Middle frontal gyrus (tissue), 1 donor: ENCODE measurements at regions not wholly inside any gene's neighbourhood (a gene's known extent, or its start where the extent isn't known, plus 50 kb on each side); places are given as distances from the start of the nearest gene placed in this dataset.
"Not testable (repeated sequence)": the region's sequence is repeated elsewhere in the genome, so short reads cannot be mapped to it uniquely, and the experiment has no call there.

Experiments used
- DNase-seq: peaks from one replicate; pipeline ENCODE4 v3.0.0-alpha.2; 2015; ENCODE audit warnings: low spot score; ENCODE audit errors: extremely low spot score

GRCh38 chr6:139981066-139981624, 606.7 kb upstream of the CITED2 start:
- no peak for DNase-seq

- DNase-seq: not testable (repeated sequence)
Observed at GRCh38 chr6:139980631-139981030, 606.2 kb upstream of the CITED2 start.

GRCh38 chr6:139979021-139979725, 604.7 kb upstream of the CITED2 start:
- no peak for DNase-seq

- no peak for DNase-seq
Observed at GRCh38 chr6:139977887-139978332, 603.5 kb upstream of the CITED2 start.

GRCh38 chr6:139973669-139974344, 599.4 kb upstream of the CITED2 start:
- DNase-seq: no peak

- no peak for DNase-seq
Observed at GRCh38 chr6:139972116-139972515, 597.7 kb upstream of the CITED2 start.

- DNase-seq: no peak
Observed at GRCh38 chr6:139970591-139970991, 596.1 kb upstream of the CITED2 start.

- DNase-seq: no peak
Observed at GRCh38 chr6:139967497-139967896, 593.0 kb upstream of the CITED2 start.

GRCh38 chr6:139965393-139965792, 590.9 kb upstream of the CITED2 start:
- DNase-seq: no peak

GRCh38 chr6:139964737-139965136, 590.3 kb upstream of the CITED2 start:
- no peak for DNase-seq

GRCh38 chr6:139962654-139963347, 588.4 kb upstream of the CITED2 start:
- no peak for DNase-seq

- DNase-seq: no peak
Observed at GRCh38 chr6:139961190-139961589, 586.7 kb upstream of the CITED2 start.

- DNase-seq: no peak
Observed at GRCh38 chr6:139960671-139961070, 586.2 kb upstream of the CITED2 start.

GRCh38 chr6:139955366-139956155, 581.1 kb upstream of the CITED2 start:
- DNase-seq: no peak

- no peak for DNase-seq
Observed at GRCh38 chr6:139954463-139955071, 580.1 kb upstream of the CITED2 start.

- DNase-seq: not testable (repeated sequence)
Observed at GRCh38 chr6:139953780-139954179, 579.3 kb upstream of the CITED2 start.

- no peak for DNase-seq
Observed at GRCh38 chr6:139951172-139951571, 576.7 kb upstream of the CITED2 start.

- no peak for DNase-seq
Observed at GRCh38 chr6:139944976-139945375, 570.5 kb upstream of the CITED2 start.

GRCh38 chr6:139944131-139944530, 569.7 kb upstream of the CITED2 start:
- no peak for DNase-seq

GRCh38 chr6:139943391-139943790, 568.9 kb upstream of the CITED2 start:
- no peak for DNase-seq

GRCh38 chr6:139942331-139942730, 567.9 kb upstream of the CITED2 start:
- DNase-seq: no peak
